ENCODE measurements at regions not wholly inside any gene's neighbourhood (a gene's known extent, or its start where the extent isn't known, plus 50 kb on each side); places are given as distances from the start of the nearest gene placed in this dataset.
"Not testable (repeated sequence)": the region's sequence is repeated elsewhere in the genome, so short reads cannot be mapped to it uniquely, and the experiment has no call there.

DNA sequence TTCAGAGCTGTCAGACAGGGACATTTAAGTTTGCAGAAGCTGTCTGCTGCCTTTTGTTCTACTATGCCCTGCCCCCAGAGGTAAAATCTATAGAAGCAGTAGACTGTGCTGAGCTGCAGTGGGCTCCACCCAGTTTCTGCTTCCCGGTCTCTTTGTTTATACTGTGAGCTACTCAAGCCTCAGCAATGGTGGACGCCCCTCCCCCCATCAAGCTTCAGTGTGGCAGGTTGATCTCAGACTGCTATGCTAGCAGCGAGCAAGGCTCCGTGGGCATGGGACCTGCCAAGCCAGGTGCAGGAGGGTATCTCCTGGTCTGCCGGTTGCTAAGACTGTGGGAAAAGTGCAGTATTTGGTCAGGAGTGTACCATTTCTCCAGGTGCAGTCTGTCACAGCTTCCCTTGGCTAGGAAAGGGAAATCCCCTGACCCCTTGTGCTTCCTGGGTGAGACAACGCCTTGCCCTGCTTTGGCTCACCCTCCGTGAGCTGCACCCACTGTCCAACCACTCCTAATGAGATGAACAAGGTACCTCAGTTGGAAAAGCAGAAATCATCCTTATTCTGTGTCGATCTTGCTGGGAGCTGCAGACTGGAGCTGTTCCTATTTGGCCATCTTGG, 692.2 kb downstream of the UTRN start:
- H3K4me3 ChIP-seq (ENCODE audit: extremely low read depth, insufficient read depth, low read length, poor library complexity, severe bottlenecking), result peak overlapping the region; percentile 2
- H3K9me3 ChIP-seq (ENCODE audit: control insufficient read depth, low read length); H3K36me3 ChIP-seq (ENCODE audit: control insufficient read depth, insufficient read depth, low read length); H3K4me1 ChIP-seq (ENCODE audit: control insufficient read depth, insufficient read depth, low read length, poor library complexity, severe bottlenecking); H3K27ac ChIP-seq (ENCODE audit: low read depth, low read length, severe bottlenecking): not testable (repeated sequence)
- WGBS, 2 experiments (ENCODE audit: insufficient coverage in 2 of 2), result 50 to 62% methylated on average over 4 to 7 of the region's 8 CpGs

DNA sequence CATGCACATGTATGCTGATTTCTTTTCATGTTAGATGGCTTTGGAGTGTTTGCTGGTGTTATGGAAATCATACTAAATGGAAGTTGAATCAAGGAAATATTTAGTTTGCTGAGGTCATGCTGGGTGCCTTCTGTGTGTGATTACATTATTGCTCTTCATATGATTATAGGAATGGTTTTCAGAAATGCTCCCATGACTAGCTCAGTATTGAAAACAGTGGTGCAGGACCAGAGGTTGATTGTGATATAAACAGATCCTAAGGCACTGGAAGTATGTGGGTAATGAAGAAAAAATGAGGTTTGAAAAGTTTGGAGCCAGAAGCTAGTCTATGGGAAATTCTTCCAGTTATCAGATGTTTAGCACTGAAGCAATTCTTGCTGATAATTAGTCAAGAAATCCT, 693.1 kb downstream of the UTRN start:
- H3K27ac ChIP-seq (ENCODE audit: low read depth, low read length, severe bottlenecking), result no peak overlapping the region
- H3K4me3 ChIP-seq (ENCODE audit: extremely low read depth, insufficient read depth, low read length, poor library complexity, severe bottlenecking), result no peak overlapping the region
- no peaks in the 10 kb centered on the region for H3K36me3 ChIP-seq (ENCODE audit: control insufficient read depth, insufficient read depth, low read length)
- H3K4me1 ChIP-seq (ENCODE audit: control insufficient read depth, insufficient read depth, low read length, poor library complexity, severe bottlenecking), result peaks cover 6% of the 10 kb centered on the region
- H3K9me3 ChIP-seq (ENCODE audit: control insufficient read depth, low read length), result no peaks in the 10 kb centered on the region

DNA sequence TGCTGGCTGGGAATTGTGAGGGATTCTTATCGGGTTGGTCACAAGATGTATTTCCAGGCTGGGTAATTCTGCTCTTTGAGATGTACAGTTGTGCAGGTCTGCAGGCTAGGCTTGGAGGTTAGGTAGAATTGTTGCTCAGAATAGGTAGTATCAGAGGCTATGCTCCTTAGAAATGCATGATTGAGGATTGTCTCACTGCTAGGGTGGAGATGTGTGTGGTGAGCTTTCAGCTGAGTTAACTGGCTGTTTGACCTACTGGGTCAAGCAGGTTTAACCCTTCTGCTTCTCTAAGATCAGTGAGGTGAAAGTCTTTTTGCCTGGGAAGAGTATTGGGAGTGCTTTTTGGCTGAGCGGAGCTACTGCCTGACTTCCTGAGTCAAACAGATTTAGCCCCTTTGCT, 701.1 kb downstream of the UTRN start:
- Histone ChIP-seq H3K27ac (ENCODE audit: low read depth, low read length, severe bottlenecking) (no peak overlapping the region), H3K9me3 (ENCODE audit: control insufficient read depth, low read length) (no peaks in the 10 kb centered on the region), H3K4me3 (ENCODE audit: extremely low read depth, insufficient read depth, low read length, poor library complexity, severe bottlenecking) (no peak overlapping the region), H3K36me3 (ENCODE audit: control insufficient read depth, insufficient read depth, low read length) (no peaks in the 10 kb centered on the region), H3K4me1 (ENCODE audit: control insufficient read depth, insufficient read depth, low read length, poor library complexity, severe bottlenecking) (no peaks in the 10 kb centered on the region)
- WGBS, 2 experiments (ENCODE audit: insufficient coverage in 2 of 2), result 100% methylated on average over 1 of the region's 2 CpGs

DNA sequence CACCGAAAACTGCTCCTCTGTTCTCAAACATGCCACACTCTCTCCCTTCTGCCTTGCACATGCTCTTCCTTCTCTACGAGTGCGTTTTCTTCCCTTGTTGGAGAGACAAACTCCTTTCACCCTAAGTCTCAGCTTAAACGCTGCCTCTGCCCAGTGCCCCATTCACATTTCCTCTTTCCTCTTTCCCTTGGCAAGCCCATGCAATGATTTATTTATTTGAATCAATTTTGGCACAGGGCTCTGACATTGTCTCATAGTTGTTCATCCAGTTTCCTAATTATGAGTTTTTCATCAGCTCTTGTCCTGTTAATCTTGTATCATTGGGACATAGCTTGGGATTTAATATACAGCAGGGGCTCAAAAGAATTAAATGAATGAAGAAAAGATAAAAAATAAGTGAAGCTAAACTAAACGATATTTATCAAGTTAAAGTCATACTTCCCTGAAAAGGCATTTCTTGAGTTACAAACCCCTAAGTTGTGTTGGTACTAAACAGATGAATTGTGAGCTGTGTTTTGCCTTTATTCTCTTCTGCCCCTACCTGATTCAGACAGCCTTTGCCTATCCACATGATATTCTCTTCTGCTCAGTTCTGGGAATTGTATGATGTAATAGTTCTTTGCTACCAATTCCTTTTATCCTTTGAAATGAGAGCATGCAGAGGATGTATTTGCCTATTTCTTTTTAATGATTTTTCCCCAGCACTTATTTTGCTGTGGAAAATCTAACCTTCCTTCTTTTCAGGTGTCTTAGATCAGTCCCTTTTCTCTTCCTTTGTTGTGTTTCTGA, 704.4 kb downstream of the UTRN start:
- Histone ChIP-seq H3K4me1 (ENCODE audit: control insufficient read depth, insufficient read depth, low read length, poor library complexity, severe bottlenecking) (no peaks in the 10 kb centered on the region), H3K27ac (ENCODE audit: low read depth, low read length, severe bottlenecking) (no peak overlapping the region), H3K4me3 (ENCODE audit: extremely low read depth, insufficient read depth, low read length, poor library complexity, severe bottlenecking) (no peak overlapping the region), H3K9me3 (ENCODE audit: control insufficient read depth, low read length) (no peaks in the 10 kb centered on the region), H3K36me3 (ENCODE audit: control insufficient read depth, insufficient read depth, low read length) (no peaks in the 10 kb centered on the region)
- WGBS, 2 experiments (ENCODE audit: insufficient coverage in 2 of 2), result 87 to 98% methylated on average over 4 of the region's 5 CpGs

DNA sequence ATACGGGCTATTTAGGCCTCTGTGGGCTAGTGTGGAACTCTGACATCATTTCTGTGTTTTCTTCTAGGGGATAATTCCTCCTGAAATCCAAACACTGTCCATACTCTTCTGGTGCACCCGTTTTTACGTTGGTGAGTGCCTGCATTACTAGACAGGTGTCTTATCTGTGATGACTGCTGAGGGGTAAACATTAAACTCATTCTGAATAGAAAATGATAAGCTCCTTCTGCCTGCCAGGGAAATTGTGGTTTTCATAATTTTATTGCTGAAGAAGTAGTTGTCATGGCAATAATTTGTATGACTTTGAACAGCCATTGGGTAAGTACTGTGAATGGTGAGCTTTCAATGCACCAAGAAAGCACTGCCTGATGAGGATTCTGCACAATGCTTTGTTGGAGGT, 705.6 kb downstream of the UTRN start:
- no peaks in the 10 kb centered on the region for H3K4me1 ChIP-seq (ENCODE audit: control insufficient read depth, insufficient read depth, low read length, poor library complexity, severe bottlenecking)
- no peaks in the 10 kb centered on the region for H3K36me3 ChIP-seq (ENCODE audit: control insufficient read depth, insufficient read depth, low read length)
- WGBS, 2 experiments (ENCODE audit: insufficient coverage in 2 of 2), result 83% methylated on average over 1 of the region's 3 CpGs; no CpG with 5 or more reads in 1 of the 2 experiments
- no peak overlapping the region for H3K4me3 ChIP-seq (ENCODE audit: extremely low read depth, insufficient read depth, low read length, poor library complexity, severe bottlenecking)
- H3K9me3 ChIP-seq (ENCODE audit: control insufficient read depth, low read length), result no peaks in the 10 kb centered on the region
- H3K27ac ChIP-seq (ENCODE audit: low read depth, low read length, severe bottlenecking), result no peak overlapping the region

DNA sequence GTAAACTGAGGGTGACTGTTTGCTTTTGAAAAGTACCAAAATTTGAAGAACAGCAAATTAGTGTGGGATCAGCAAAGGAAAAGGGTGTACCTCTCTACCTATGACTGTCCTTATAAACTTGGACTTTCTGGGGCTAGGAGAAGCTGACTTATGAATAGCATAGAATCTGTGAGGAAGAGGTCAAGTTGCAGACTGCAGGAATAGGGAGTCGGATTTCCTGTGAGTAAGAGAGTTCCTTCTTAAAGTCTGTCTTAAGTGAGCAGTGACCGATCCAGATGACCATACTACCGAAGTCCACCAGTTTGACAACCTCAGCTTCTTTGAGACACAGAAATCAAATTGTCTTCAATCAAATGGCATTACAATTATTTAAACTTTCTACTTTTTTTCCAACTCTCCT, 708.7 kb downstream of the UTRN start:
- 83 to 87% methylated on average over 2 to 3 of the region's 3 CpGs for WGBS, 2 experiments (ENCODE audit: insufficient coverage in 2 of 2)
- H3K9me3 ChIP-seq (ENCODE audit: control insufficient read depth, low read length), result no peaks in the 10 kb centered on the region
- no peaks in the 10 kb centered on the region for H3K36me3 ChIP-seq (ENCODE audit: control insufficient read depth, insufficient read depth, low read length)
- H3K4me1 ChIP-seq (ENCODE audit: control insufficient read depth, insufficient read depth, low read length, poor library complexity, severe bottlenecking), result no peaks in the 10 kb centered on the region
- no peak overlapping the region for H3K27ac ChIP-seq (ENCODE audit: low read depth, low read length, severe bottlenecking)
- no peak overlapping the region for H3K4me3 ChIP-seq (ENCODE audit: extremely low read depth, insufficient read depth, low read length, poor library complexity, severe bottlenecking)

DNA sequence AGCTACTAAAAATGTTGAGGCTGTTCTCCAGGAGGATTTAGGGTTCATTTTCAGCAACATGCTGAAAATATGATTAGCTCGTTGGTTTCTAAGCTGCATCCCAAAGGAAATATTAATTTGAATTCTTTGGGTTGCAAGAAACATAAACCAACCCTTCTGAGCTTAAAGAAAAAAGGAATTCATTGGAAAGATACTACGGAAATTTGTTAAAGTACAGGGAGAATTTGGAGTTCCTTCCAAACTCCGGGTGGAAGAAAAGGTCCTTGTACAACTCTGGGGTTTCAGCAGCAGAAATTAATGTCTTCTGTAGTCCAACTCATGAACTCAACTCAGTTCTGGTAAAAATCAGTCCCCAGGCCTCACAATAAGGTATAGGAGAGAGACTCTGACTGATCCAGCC, 712.9 kb downstream of the UTRN start:
- H3K27ac ChIP-seq (ENCODE audit: low read depth, low read length, severe bottlenecking), result no peak overlapping the region
- H3K9me3 ChIP-seq (ENCODE audit: control insufficient read depth, low read length), result no peaks in the 10 kb centered on the region
- H3K4me3 ChIP-seq (ENCODE audit: extremely low read depth, insufficient read depth, low read length, poor library complexity, severe bottlenecking), result no peak overlapping the region
- no peaks in the 10 kb centered on the region for H3K36me3 ChIP-seq (ENCODE audit: control insufficient read depth, insufficient read depth, low read length)
- no peaks in the 10 kb centered on the region for H3K4me1 ChIP-seq (ENCODE audit: control insufficient read depth, insufficient read depth, low read length, poor library complexity, severe bottlenecking)
- 92 to 94% methylated on average over 2 to 3 of the region's 3 CpGs for WGBS, 2 experiments (ENCODE audit: insufficient coverage in 2 of 2)

DNA sequence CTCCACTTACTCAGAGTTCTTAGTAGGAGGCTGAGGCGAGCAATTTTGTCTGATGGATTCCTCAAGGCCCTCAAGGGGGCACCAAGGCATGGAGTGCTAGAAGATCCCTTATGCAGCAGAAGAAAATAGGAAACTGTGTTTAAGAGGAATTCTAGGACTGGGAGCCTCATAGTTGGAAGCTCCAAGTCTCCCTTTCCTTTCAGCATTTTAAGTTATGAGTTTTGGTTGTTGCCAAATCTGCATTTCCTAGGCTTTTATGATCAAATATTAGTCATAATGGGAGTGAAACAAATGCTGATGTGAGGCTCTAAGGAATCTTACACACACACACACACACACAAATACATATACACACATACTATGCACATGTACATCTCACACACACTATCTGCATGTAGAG, 714.0 kb downstream of the UTRN start:
- no peak overlapping the region for H3K27ac ChIP-seq (ENCODE audit: low read depth, low read length, severe bottlenecking)
- 100% methylated on average over 1 of the region's 1 CpG for WGBS, 2 experiments (ENCODE audit: insufficient coverage in 2 of 2)
- H3K4me1 ChIP-seq (ENCODE audit: control insufficient read depth, insufficient read depth, low read length, poor library complexity, severe bottlenecking), result no peaks in the 10 kb centered on the region
- H3K4me3 ChIP-seq (ENCODE audit: extremely low read depth, insufficient read depth, low read length, poor library complexity, severe bottlenecking), result no peak overlapping the region
- H3K9me3 ChIP-seq (ENCODE audit: control insufficient read depth, low read length), result no peaks in the 10 kb centered on the region
- H3K36me3 ChIP-seq (ENCODE audit: control insufficient read depth, insufficient read depth, low read length), result no peaks in the 10 kb centered on the region

DNA sequence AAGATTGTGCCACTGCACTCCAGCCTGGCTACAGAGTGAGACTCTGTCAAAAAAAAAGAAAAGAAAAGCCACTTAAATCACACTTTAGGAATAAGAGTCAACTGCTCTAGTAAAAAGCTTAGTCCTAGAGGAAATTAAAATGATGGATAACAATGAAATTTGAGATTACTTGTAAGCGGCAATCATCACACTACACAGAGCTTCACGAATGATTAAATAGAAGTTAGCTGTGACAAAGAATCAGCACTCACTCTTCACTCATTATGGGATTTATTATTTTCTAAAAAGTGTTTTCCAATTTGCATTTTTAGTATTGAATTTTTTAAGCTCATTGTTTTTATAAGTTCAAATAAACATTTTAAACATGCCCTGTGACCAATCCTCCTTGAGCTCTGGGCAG, 718.0 kb downstream of the UTRN start:
- Histone ChIP-seq H3K27ac (ENCODE audit: low read depth, low read length, severe bottlenecking) (no peak overlapping the region), H3K36me3 (ENCODE audit: control insufficient read depth, insufficient read depth, low read length) (no peaks in the 10 kb centered on the region), H3K4me1 (ENCODE audit: control insufficient read depth, insufficient read depth, low read length, poor library complexity, severe bottlenecking) (no peaks in the 10 kb centered on the region), H3K9me3 (ENCODE audit: control insufficient read depth, low read length) (no peaks in the 10 kb centered on the region), H3K4me3 (ENCODE audit: extremely low read depth, insufficient read depth, low read length, poor library complexity, severe bottlenecking) (no peak overlapping the region)
- WGBS, 2 experiments (ENCODE audit: insufficient coverage in 2 of 2), result no CpG with 5 or more reads among the region's 2 CpGs

DNA sequence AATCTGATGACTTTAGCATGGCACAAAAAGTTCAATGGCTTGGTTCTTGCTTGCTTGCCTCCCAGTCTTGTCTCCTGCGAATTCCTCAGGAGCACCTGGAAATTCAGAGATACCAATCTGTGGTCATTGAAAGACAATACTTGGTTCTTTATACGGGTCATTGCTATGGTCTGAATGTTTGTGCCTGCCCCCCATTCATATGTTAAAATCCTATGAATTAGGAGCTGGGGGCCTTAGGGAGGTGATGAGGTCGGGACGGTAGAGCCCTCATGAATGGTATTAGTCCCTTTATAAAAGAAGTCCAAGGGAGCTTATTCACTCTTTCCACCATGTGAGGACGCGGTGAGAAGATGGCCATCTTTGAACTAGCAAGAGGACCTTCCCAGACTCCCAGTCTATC, 721.8 kb downstream of the UTRN start:
- whole genome bisulfite sequencing, 2 experiments (ENCODE audit: insufficient coverage in 2 of 2), result 80 to 97% methylated on average over 3 of the region's 6 CpGs
- H3K36me3 ChIP-seq (ENCODE audit: control insufficient read depth, insufficient read depth, low read length), result no peaks in the 10 kb centered on the region

DNA sequence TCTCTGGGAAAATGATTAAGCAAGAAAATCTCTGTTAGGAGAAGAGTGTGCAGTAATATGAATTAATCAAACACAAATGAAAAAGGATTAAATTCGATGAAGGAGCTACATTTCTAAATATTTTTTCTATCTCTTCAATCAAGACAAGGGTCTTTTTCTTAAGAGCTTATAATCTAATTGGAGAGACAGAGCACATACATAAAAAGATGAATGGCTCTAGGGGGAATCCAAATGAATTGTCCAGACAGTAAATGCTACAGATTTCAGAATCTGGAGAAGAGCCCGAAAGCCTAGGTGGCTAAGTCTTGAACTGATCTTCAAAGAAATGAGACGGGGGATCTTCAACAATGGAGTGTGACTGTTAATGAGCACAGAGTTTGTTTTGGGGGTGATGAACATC, 723.6 kb downstream of the UTRN start:
- Histone ChIP-seq H3K36me3 (ENCODE audit: control insufficient read depth, insufficient read depth, low read length) (no peaks in the 10 kb centered on the region), H3K4me1 (ENCODE audit: control insufficient read depth, insufficient read depth, low read length, poor library complexity, severe bottlenecking) (no peaks in the 10 kb centered on the region), H3K9me3 (ENCODE audit: control insufficient read depth, low read length) (no peaks in the 10 kb centered on the region), H3K27ac (ENCODE audit: low read depth, low read length, severe bottlenecking) (no peak overlapping the region), H3K4me3 (ENCODE audit: extremely low read depth, insufficient read depth, low read length, poor library complexity, severe bottlenecking) (no peak overlapping the region)
- 81% methylated on average over 2 of the region's 3 CpGs; no CpG with 5 or more reads in 1 of the 2 experiments for whole genome bisulfite sequencing, 2 experiments (ENCODE audit: insufficient coverage in 2 of 2)

More for the DNA sequence above, 721.8 kb downstream of the UTRN start:
- Histone ChIP-seq H3K4me3 (ENCODE audit: extremely low read depth, insufficient read depth, low read length, poor library complexity, severe bottlenecking) (no peak overlapping the region), H3K27ac (ENCODE audit: low read depth, low read length, severe bottlenecking) (no peak overlapping the region), H3K9me3 (ENCODE audit: control insufficient read depth, low read length) (no peaks in the 10 kb centered on the region), H3K4me1 (ENCODE audit: control insufficient read depth, insufficient read depth, low read length, poor library complexity, severe bottlenecking) (no peaks in the 10 kb centered on the region)
